AG10803 (cell line): ENCODE measurements at regions not wholly inside any gene's neighbourhood (a gene's known extent, or its start where the extent isn't known, plus 50 kb on each side); places are given as distances from the start of the nearest gene placed in this dataset.

Source experiments
- DNase-seq: peaks from one replicate; pipeline ENCODE4 v3.0.0; 2010; ENCODE audit warnings: low read depth
- H3K4me3 ChIP-seq: 2 replicates; pipeline ENCODE4 v1.5.1; 2011; ENCODE audit warnings: mild to moderate bottlenecking, low read length, control low read depth
- CTCF ChIP-seq: conservative IDR thresholded peaks from 2 replicates; pipeline ENCODE4 v1.5.1; 2011; ENCODE audit warnings: mild to moderate bottlenecking, low read length, control low read depth, inconsistent platforms

- TF ChIP-seq CTCF: no peak
- no peak overlapping the region for H3K4me3 ChIP-seq
- no peak for DNase-seq
Measured at GRCh38 chr5:30001826-30002225, 1191.7 kb upstream of the CDH6 start.

- no peak overlapping the region for H3K4me3 ChIP-seq
- DNase-seq: no peak
- TF ChIP-seq CTCF: no peak
Measured at GRCh38 chr5:30000231-30000630, 1193.3 kb upstream of the CDH6 start.

- H3K4me3 ChIP-seq: no peak overlapping the region
- DNase-seq: no peak
- no peak for TF ChIP-seq CTCF
Measured at GRCh38 chr5:29995154-29995553, 1198.3 kb upstream of the CDH6 start.

GRCh38 chr5:29994519-29994918 is 1199.0 kb upstream of the CDH6 start:
- DNase-seq: no peak
- H3K4me3 ChIP-seq: no peak overlapping the region
- TF ChIP-seq CTCF: no peak

GRCh38 chr5:29993286-29993685 is 1200.2 kb upstream of the CDH6 start:
- no peak for TF ChIP-seq CTCF
- H3K4me3 ChIP-seq: no peak overlapping the region
- DNase-seq: no peak

GRCh38 chr5:29992248-29992647 is 1201.2 kb upstream of the CDH6 start:
- TF ChIP-seq CTCF: no peak
- no peak overlapping the region for H3K4me3 ChIP-seq
- DNase-seq: no peak

- DNase-seq: no peak
- H3K4me3 ChIP-seq: no peak overlapping the region
- no peak for TF ChIP-seq CTCF
Measured at GRCh38 chr5:29990681-29991080, 1202.8 kb upstream of the CDH6 start.
